HG03039 (cell line): ENCODE measurements at regions not wholly inside any gene's neighbourhood (a gene's known extent, or its start where the extent isn't known, plus 50 kb on each side); places are given as distances from the start of the nearest gene placed in this dataset.
"Not testable (repeated sequence)": the region's sequence is repeated elsewhere in the genome, so short reads cannot be mapped to it uniquely, and the experiment has no call there.

Source experiments
- ATAC-seq: cut with Tn5 transposase; IDR thresholded peaks from one replicate; pipeline ENCODE4 v1.9.1; 2021; ENCODE audit warnings: mild to moderate bottlenecking, moderate library complexity; ENCODE audit not compliant: unreplicated experiment

DNA sequence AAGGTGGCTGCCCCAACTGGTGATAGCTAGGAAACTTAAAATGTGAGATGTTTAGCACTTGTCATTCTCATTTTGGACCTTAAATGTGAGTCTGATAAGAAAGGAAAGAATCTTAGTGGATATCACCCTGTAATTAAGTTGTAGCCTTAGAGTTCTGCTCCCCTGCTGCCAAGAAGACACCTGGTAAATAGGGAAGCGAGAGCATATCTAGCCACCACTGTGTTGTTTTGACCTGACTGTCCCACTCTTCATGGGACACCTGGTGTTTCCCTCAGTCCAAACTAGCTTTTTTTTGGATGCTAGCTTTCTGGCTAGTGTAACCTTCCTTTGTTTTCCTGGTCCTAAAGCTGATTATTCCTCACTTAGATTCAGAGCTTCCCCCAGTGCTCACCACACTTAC, 357.6 kb downstream of the RAD51AP2 start:
- no peak for ATAC-seq

DNA sequence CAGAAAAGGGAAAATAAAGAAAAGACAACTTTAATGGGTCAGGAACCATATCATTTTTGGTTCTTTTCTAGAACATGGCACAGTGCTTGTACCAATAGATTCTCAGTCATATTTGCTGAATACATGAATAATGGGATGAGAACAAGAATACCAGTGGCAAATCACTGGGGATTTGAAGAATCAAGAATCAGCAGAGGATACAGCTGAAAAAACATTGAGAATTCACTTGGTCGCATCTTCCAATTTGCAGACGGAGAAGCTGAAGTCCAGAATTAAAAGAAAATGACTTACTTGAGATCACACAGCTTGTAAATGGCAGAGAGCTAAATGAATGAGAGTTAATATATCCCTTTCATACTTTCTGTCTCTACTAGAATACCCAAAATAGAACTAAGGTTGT, 362.2 kb downstream of the RAD51AP2 start:
- no peak for ATAC-seq

DNA sequence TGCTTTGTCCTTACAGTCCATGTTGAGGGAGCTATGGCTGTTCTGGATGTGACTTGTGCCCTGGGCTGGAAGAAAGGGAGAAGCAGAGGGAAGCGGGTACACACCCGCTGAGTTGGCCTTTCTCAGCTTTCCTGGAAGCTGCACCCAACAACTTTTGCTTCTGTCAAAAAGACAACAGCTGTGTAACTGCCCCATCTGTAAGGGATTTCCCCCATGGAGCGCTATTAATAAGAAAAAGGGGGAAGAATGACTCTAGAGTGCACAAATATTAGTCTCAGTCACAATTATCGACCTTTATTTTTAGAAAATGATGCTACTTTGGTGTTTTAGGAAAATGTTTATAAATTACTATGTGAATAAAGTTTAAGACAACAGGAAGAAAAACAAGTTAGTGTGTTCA, 368.3 kb downstream of the RAD51AP2 start:
- no peak for ATAC-seq

DNA sequence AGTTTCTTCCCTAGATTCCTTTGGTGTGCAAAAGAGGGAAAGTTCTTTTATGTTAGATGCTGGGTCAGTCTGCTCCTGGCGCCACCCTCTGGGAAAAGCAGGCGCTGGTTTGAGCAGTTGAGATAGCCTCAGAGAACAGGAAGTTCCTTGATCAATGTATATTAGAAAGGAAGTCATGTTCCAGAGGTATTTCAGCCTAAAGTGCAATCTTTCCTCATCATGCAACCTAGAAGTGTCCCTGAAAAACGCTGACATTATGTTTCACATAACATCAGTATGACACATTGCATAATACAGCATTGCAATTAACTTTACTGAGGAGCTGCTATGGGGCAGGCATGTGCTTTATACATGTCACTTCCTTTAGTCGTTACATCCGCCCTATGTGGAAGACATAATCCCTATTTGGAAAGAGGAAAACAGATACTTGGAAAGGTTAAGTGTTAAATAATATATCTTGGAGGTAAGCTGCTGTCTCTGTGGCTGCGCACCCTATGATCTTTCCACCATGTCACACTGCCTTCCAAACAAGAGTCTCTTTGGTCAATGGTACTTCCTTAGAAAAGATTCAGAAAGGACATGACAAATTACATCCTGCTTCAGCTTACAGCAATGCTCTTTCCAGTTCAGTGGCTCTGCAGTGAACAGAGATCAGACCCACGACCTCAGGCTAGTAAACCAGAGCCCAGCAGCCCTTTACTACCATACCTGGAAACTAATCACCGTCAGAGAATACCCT, 369.7 kb downstream of the RAD51AP2 start:
- no peak for ATAC-seq

DNA sequence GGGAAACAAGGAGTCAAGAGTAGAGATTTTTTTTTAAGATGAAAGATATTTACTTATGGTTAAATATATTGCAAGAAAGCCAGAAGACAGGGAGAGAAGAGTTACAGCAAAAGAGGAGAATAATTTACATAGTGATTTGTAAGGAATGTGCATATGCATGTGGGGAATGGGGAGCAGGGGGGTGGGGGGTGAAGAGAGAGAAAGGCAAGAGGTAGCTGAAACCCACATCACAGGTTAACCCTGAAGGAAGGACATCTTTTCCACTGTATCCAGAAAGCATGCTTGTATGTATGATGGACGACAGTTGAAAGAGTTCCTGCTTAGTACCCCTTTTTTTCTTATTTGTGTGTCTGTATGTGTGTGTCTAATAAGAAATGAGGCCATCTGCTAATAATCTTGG, 371.9 kb downstream of the RAD51AP2 start:
- no peak for ATAC-seq

DNA sequence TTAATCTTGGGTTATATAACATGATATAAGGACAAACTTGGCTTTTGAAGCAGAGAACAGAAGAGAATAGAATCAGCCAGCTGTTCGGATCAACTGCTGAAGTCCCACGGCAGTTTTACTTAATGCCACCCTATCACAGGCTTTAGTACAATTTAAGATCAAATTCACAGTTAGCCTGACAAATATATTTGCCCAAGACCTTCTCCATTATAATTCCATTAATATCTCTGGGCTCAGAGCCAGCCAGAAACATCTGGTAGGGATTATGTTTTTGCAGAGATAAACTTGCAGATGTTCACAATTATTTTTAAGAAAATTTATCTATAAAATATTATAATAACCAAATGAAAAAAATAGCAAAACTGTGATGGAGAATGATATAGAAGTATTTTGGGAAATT, 381.4 kb downstream of the RAD51AP2 start:
- no peak for ATAC-seq

DNA sequence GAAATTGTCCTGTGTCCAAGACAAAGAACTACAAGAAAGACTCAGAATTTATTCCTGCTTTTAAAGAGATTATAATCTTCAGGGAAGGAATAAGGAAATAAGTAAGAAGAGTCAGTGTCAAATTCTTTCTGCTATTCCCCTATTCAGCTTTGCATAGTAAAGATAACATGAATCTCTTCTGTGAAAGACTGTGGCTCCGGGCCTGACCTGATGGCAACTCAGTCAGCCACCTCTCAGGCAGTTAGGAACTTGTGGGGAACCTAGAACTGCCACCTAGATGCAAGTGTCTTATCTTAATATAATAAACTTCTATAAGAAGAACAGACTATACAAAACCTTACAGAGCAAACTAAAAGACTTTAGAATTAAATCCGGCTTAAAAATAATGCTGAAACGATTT, 382.0 kb downstream of the RAD51AP2 start:
- no peak for ATAC-seq

DNA sequence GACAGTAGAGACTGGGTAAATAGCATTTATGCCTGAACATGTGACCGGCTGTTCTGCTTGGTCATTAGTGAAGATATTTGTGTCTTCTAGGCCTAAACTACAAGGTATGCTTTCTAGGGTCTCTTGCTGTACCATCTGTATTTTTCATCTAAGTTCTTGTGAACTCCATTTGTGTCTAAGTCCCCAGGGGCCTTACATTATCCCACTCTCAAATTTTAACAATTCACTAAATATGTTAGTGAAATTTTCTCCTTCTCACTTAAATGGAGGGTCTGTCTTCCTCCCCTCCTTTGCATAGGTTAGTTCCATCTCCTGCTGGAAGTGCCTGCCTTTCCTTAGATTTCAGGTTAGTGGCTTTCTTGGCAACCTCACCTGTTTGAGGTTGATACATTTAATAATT, 382.6 kb downstream of the RAD51AP2 start:
- no peak for ATAC-seq

DNA sequence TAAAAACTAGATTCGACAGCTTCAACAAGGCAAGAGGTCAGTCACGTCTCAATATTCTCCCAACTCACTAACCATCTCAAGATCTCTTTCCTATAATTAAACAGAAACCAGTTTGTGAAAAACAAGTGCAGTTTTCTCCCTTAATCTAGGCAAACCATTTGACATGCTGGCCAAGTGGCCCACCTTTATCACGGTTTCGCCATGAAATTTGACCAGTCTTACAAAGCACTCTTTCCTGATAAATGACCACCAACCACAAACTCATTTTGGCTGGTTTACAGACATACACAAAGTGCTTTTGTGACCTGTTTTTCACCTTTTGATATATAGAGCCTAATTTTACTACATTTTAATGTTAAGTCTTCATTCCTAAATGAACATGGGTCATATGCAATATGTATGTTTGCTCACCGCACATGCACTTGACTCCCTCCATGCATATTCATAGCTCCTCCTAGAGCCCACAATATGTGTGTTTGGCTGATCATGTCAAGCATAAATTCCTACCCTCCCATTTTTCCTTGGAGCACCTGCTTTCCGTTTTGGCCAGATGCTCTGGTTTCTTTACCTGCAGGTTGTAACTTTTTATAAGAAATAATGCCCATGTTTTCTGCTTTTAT, 385.1 kb downstream of the RAD51AP2 start:
- ATAC-seq = no peak

DNA sequence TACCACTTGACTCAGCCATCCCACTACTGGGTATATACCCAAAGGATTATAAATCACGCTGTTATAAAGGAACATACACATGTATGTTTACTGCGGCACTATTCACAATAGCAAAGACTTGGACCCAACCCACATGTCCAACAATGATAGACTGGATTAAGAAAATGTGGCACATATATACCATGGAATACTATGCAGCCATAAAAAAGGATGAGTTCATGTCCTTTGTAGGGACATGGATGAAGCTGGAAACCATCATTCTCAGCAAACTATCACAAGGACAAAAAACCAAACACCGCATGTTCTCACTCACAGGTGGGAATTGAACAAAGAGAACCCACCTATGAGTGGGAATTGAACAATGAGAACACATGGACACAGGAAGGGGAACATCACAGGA, 387.6 kb downstream of the RAD51AP2 start:
- ATAC-seq = not testable (repeated sequence)

DNA sequence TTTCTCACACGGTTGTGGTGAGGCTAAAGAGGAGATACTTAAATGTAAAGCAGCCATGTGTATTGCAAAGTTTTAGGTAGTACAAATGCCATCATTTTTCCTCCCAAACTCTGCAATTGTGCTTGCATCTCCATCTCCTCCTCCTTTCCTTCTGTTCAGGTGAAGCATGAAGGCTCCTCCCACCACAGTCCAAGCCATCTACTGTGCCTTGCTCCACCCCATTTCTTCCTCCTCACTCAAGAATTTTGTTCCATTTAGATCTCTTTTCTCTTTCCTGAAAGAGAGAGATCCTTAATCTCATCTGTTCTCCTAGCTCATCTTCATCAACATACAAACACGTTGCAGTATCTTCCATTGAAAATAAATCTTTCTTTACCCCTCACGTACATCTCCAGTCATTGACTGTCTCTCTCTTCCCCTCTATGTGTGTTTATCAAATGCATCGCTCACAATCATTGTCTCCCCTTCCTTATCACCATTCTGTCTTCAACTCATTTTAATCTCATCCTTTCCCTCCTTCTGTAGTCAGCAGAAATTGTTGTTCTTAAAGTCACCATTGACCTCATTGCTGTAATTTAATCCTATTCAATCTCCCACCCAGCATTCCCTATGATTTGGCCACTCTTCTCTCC, 392.1 kb downstream of the RAD51AP2 start:
- no peak for ATAC-seq

DNA sequence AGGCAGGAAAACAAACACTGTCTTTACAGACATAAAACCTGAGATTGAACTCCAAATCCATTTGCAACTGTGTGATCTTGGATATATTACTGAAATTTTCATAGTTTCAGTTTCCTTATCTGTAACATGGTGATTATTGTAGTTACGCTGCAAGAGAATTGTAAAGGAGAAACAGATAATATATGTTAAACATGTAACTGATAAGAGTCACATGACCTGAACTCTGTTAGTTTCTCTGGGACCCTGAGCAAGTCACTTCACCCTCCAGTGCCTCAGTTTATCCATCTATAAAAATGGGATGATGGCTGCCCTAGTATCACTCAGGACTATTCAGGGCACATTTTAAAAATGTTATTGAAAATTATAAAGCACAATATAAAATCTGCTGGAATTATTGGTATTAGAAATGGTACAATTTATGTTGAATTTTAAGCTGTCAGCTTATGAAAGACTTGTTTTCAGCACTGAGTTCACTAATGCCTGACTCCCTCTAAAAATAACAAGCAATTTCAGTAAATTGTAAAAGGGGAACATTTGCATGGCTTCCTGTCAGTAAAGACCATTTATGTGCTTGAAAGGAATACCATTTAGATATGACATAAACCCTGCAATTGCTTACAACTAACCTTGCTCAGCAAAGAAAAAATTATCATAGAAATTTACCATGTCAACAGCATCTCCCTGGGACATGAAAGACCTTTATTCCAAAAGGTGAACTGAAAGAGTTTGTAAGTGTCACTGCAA, 393.5 kb downstream of the RAD51AP2 start:
- ATAC-seq = no peak

DNA sequence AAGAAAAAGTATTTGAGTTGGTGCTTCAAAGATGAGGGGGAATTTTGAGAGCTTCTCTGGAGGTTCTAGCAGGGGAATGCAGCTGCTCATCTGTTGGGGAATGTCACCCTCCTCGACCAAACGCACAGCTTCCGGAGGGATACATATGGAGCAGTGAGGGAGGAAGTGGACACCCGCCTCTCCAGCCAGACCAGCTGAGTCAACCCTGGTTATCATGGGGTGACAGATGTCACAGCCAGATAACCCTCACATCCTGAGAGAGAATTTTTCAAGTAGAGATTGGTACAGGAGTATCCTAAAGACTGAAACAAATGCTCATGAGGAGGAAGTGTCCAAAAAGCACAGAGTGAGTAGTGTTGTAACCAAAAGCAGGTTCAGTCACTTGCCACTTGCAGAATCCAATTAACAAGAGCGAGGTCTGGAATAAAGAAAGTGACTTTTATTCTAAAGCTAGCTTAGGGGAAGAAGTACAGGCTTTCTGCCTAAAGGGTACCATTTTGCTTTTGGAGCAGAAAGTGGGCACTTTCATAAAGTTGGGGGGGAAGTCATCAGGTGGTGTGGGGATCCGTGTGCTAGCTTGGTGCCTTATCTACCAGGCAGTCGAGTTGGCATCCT, 395.2 kb downstream of the RAD51AP2 start:
- no peak for ATAC-seq

DNA sequence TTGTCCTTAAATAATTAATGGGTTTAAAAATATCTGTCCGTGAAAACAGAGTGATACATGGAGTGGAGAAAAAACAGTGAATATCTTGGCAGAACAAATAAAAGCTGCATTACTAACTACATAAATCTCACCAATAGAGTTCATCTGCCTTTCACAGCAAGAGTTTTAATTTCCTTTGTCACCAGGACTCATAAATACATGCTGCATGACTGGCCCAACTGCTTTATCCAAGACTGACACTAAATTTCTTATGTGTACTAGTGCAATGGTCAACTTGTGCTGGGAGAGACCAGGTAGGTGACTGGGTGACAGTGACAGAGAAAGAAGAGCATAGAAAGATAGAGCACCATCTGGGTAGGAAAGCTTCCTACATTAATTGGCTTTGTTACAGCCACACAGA, 402.8 kb downstream of the RAD51AP2 start:
- no peak for ATAC-seq

DNA sequence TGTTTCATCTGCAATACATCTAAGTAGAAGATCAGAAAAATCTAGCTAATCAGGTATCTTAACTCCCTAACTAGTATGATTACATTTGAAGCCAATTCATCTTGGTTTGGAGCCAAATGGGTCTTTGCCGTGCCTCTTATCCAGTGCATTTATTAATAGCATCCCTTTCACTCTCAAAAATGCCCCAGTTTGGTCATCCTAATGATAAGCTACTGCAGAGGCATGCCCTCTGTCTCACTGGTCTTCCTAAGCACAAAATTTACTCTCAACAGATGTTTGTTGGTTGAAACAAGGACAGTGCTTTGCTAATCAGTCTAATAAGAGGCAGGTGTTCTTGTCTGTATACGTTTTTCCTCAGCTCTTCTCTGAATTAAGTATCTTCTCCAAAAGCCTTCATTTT, 403.2 kb downstream of the RAD51AP2 start:
- no peak for ATAC-seq

DNA sequence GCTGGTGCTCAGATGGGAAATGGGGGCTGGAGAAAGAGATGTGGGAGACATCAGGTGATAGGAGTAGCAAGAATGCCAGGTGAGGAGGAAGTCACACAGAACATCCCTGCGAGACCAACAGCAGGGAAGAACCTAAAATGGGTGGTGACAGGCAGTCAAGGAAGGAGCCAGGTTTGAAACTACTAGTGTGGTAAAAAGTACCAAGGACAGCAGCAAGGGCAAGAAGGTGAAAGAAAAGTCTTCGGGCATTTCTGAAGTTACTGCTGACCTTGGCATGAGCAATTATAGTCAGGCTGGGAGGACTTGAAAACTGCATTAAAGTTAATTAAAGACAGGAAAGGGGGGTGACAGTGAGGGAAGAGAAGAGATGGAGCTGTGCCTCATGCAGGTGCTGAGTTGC, 410.4 kb downstream of the RAD51AP2 start:
- no peak for ATAC-seq

DNA sequence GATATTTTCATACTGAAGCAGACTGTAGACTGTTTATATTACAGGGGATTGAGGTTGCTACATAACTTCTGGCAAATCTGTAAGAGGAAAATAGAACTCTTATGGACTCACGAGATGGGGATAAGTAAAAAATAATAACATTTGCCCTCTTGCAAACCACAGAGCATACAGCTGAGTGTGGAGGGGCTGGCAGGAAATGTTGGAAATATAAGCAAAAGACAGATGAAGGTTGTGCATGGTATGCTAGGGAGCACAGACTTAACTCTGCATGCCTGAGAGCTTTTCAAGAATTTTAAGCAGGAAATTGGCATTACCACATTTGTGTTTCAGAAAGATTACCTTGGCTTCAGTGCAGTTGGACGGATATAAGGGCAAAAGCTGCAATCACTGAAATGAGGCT, 411.1 kb downstream of the RAD51AP2 start:
- no peak for ATAC-seq

DNA sequence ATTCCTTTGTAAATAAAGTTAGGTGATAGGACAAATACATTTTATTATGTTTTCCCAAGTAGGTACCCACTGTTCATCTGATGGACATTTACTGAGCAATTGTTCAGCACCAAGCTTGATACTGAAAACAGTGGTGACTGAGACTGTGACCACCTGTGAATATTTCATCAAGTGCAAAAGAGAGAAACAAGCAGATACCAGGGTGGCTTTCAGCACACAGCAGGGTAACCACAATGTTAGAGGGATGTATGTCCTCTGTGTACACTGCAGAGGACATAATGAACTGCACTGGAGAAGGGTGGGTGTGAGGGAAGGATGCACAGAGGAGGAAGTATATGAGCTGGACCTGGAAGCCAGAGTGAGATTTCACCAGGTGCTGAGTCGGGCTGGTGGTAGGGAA, 411.8 kb downstream of the RAD51AP2 start:
- no peak for ATAC-seq

DNA sequence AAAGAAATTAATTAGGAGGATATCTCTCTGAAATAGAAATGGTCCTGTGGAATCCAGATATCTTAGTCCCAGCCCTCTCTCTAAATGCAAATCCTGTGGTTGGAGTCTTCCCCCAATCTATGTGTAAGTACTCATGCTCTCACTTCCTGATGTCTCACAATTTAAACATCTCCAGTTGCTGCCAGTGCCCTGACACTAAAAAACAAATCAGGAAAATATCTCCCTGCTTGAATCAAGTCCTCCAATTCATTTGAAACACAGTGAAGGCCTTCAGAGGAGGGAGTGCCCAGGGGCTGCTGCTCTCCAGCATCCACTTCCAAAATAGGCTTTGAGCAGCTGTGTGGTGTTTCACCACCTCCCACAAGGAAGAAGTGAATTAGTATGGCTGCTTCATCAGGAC, 413.8 kb downstream of the RAD51AP2 start:
- ATAC-seq = peak; percentile 82

DNA sequence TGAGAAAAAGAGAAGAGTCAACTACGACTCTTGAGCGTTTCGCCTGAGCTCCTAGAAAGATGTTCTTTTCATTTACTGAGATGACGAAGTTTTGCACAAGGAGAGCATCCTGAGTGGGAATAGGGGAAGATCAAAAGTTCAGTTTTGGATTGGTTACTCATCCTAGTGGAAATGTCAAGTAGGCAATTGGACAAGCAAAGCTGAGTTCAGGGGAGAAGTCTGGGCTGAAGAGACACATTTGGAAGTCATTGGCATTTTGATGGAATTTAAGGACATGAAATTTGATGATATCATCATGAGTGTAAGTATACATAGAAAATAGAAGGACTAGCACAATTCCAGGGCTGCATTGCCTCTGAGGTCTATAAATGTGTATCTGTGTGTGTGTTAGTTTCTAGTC, 416.6 kb downstream of the RAD51AP2 start:
- no peak for ATAC-seq

DNA sequence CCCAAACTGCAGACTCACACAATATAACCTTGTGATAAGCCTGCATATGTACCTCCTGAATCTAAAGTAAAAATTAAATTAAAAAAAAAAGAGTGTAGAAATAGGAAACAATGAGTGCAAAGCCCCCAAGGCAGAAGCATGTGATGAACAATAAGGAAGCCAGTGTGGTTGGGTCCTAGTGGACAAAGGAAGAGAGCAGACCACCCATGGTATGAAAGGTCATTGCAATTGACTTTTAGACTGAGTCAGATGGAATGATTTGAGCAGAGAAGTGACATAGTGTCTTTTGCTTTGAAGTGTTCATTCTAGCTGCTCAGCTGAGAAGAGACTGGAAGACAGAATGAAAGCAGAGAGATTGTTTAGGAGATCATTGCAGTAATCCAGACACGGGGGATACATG, 417.1 kb downstream of the RAD51AP2 start:
- no peak for ATAC-seq
